ENCODE measurements at regions not wholly inside any gene's neighbourhood (a gene's known extent, or its start where the extent isn't known, plus 50 kb on each side); places are given as distances from the start of the nearest gene placed in this dataset.
"Not testable (repeated sequence)": the region's sequence is repeated elsewhere in the genome, so short reads cannot be mapped to it uniquely, and the experiment has no call there.

DNA sequence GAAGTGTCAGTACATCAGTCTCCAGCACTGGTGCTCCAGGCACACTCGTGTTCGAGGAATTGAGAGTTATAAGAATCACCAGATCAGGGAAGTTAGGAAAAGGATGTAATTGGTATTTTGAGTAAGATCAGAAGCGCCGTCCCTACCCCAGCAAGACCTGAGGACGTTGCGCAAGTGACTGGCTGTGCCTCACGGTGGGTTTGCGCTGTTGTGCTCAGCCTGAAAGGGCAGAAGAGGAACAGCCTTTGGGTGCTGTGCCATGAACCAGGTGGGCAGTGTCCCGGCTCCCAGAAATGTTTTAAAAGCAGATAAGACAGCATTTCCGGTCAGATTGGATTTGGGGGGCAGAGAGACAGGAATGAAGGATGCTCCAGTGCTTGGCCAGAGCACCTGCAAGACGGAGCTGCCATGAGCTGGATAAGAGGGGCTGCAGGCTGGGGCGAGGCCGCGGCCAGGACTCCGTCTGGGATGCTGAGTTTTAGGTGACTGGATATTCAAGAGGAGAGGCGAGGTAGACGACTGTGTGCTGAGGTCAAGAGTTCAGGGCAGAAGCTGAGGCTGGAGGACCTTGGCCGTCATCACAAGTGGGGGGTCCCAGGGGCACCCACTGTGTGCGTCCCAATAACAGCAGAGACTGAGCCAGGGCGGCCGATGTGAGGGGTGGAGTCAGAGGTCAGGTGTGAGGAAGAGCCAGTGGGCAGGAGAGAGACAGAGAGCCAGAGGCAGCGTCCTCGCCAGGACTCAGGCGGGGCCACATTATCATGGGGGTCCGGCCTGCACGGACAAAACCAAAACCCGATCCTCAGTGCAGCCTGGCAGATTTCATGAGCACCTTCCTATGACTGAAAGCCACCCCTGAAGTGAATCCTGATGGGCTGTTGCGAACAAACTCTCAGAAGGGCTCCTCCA, 77.7 kb upstream of the ALKAL2 start:
- no peak for DNase-seq

DNA sequence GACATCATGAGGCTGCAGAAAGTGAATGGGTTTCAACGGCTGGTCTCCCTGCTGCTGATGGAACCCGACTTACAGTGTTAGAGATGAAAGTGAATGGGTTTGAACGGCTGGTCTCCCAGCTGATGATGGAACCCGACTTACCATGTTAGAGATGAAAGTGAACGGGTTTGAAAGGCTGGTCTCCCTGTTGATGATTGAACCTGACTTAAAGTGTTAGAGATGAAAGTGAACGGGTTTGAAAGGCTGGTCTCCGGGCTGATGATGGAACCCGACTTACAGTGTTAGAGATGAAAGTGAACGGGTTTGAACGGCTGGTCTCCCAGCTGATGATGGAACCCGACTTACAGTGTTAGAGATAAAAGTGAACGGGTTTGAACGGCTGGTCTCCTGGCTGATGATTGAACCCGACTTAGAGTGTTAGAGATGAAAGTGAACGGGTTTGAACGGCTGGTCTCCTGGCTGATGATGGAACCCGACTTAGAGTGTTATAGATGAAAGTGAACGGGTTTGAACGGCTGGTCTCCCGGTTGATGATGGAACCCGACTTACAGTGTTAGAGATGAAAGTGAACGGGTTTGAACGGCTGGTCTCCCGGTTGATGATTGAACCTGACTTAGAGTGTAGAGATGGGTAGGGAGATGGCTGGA, 76.1 kb upstream of the ALKAL2 start:
- no peak for DNase-seq

DNA sequence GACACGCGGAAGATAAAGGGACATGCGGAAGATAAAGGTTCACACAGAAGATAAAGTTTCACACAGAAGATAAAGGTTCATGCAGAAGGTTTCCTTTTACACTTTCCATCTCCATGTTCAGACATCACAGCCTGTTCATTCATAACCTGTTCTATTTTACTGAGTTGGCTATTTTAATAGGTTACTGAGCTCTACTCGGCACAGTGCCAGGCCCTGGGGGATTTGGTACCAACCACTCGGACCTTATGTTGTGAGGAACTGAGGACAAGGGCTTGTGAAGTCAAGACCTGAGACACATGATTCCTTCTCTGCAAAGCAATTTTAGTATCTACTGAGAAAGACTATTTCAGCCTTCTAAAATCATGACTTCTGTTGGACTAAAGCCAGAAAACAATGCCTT, 75.0 kb upstream of the ALKAL2 start:
- DNase-seq = no peak

DNA sequence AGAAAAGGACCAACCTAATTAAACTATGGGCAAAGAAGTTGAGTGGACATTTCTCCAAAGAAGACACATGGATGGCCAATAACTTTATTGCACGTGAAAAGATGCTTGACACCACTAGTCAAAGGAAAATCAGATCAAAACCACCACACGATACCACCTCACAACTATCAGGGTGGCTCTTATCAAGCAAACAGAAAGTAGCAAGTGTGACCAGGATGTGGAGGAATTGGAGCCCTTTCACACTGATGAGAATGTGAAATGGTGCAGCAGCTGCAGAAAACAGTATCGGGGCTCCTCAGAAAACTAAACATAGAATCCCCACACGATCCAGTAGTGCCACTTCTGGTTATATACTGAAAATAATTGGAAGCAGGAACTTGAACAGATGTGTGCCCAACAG, 72.2 kb upstream of the ALKAL2 start:
- DNase-seq = no peak

DNA sequence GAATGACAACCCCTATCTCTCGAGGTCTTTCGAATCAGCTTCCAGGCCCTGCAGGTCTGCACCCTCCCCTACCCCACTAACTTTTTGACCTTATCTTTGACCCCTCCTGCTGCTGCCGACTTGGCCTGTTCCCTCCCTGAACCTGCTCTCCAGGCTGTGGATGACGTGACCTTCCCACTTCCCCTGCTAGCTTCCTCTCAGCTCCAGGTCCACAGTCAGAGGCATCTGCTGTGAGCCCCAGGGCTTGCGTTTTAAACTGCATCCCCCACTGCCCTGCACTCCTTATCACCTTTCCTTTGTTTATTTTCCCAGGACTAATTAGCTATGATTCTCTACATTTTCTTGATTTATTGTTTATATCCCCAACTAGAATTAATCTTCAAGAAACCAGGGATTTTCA, 71.2 kb upstream of the ALKAL2 start:
- no peak for DNase-seq

DNA sequence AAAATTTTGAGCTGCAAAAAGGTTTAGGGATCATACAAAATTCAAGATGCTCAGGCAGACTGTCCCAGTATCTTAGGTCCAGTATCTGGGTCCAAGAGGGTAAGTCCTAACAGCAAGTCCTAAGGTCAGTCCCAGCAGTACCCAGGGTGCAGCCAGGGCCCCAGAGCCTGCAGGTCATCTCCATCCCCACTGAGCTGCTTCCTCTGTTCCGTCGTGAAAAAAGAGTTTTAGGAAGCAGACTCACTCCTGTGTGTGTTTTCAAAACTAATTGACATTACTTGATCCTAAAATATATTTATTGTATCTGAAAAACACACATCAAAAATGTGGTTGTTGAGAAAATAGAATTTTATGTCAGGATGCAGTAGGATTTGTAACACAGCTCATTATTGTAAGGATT, 69.9 kb upstream of the ALKAL2 start:
- no peak for DNase-seq

DNA sequence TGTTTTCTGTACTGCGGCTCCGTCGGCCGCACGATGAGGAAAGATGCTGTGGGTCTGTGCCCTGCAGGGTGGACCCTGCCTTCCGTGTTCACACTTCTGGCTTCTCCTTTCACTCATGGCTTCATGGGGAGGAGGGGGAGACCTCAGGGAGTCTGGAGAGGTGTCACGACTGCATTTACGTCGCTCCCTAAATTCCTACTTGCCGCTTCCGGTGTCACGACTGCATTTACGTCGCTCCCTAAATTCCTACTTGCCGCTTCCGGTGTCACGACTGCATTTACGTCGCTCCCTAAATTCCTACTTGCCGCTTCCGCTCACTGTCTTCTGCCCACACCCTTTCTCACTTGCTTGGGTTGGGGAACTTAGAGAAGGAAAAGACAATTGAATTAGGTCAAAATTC, 68.4 kb upstream of the ALKAL2 start:
- DNase-seq = not testable (repeated sequence)

DNA sequence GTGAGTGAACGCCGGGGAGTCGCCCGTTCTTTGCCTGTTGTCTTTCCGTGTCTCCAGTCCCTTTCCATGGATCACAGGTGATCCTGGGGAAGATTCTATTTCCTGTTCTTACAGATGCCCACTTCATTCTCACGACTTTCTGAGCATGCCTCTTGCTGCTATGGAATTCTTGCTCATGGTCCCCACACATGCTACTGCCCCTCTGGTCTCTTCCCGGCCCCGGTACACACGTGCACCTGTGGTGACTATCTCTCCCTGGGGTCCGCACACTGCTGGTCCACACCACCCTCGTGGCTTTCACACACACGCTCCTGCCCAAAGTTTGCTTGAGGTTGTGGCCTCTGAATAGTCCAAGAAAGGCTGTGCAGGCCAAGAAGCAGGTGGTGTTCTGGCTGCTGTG, 67.9 kb upstream of the ALKAL2 start:
- DNase-seq = no peak

DNA sequence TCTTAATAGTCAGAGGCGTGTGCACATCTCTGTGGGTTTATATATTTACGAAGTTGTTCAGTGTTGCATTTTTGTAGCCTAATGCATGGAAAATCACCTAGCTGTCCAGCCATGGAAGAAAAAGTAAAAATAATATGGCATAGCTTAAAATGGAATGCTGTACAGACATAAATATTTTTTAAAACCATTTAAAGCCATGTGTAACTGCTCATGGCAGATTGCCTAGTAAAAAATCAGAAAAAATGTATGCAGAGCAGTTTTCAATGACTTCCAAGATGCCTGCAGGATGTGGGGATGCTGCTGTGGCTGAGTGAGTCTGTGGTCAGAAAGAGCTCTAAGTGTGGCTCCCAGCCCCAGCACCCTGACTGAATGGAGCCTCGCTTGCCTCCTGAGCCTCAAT, 64.8 kb upstream of the ALKAL2 start:
- no peak for DNase-seq

DNA sequence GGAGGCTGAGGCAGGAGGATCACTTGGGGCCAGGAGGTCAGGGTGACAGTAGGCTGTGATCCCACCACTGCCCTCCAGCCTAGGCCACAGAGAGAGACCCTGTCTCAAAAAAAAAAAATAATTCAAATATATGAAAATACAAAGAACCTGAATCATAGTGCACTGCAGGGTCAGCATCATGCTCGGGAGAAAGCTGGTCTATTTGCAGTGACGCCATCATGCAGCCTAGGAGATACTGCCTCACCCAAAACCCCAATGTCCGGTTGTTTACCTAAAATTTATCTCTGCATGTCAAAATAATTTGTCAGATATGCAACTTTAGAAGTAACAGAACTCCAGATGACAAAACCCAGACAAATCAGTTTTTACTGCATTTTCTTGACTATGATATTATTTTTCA, 61.5 kb upstream of the ALKAL2 start:
- DNase-seq = no peak

DNA sequence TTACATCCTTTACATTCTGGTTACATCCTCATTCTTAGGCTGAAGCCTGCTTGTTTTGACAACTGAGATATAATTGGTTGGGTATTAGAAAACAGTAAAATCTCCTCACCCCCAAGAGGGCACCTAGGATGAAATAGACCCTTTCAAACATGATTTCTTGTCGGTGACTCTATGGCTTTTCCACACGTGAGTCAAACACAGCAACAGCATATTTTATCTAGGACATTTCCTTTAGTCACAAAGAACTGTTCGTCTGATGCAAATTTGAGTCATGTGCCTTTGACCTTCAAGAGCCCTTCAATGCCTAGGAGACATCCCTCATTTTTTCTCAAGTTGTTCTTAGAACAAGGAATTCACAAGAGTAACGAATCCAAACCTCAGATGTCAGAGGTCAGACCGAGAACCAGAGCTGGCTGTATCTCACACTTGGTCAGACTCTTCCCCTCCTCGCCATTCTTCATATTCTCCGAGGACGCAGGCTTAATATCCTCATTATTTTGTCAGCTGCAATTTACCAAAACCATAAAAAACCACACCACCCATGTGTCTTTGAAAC, 60.5 kb upstream of the ALKAL2 start:
- no peak for DNase-seq

DNA sequence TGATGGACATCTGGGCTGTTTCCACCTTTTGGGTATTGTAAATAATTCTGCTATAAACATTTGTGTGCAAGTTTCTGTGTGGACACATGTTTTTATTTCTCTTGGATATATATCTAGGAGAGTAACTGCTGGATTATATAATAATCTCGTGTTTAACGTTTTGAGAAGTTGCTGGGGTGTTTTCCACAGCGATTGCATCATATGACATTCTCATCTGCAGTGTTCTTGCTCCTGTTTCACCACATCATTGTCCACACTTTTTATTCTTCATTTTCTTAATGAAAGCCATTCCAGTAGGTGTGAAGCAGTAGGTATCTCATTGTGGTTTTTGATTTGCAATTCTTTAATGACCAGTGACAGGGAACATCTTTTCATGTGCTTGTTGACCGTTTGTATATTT, 56.9 kb upstream of the ALKAL2 start:
- DNase-seq = no peak

DNA sequence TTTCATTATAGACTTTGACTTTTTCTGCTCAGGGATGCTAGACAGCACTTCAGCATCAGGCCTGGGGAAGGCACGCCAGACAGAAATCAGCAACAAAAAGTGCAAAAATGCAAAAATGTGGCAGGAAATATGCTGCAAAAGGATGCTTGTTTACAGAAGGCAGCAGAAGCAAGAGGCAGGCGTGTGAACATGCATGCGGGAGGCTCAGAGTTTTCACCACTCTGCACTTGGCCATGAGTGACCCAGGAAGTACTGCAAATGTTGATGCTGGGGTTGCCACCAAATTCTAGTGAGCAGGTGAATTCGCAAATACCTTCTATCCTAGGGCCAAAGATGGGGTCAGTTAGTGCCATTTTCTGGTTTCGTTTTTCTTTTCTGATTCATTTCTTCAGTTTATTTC, 55.5 kb upstream of the ALKAL2 start:
- no peak for DNase-seq

DNA sequence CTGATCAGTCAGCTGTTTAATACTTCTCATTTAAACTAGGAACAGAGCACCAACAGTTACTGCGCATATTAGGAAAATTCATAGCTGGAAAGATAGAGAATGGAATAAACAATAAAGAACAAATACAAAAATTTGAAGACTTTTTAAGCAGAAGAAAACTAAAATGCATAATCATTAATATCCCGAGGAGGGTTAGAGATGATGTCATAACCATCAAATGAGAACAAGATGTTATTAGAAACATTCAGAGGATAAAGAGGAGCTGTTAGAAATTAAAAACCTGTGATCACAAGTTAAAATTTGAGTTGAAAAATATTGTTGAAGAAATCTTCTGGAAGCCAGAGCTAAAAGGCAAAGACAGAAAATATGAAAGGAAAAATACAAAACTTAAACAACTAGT, 54.0 kb upstream of the ALKAL2 start:
- no peak for DNase-seq

DNA sequence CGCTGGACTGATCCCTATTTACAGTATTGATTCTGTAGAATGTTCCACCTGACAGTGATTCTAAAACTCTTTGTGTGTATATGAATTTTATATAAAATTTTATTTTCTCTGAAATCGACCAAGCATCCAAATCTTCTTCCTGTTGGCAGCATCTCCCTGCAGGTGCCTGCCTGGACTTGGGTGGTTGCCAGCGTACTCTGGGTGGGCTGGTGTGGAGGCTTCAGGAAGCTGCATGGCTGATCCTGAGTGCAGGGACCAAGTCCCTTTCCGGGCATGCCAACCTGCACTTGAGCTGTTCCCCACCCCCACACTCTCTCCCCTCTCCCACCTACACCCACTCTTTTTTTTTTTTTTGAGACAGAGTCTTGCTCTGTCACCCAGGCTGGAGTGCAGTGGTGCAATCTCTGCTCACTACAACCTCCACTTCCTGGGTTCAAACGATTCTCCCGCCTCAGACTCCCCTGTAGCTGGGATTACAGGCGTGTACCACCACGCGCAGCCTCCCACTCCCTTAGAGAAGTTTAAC, 53.2 kb upstream of the ALKAL2 start:
- DNase-seq = no peak
